ENCODE measurements at regions not wholly inside any gene's neighbourhood (a gene's known extent, or its start where the extent isn't known, plus 50 kb on each side); places are given as distances from the start of the nearest gene placed in this dataset.

GRCh38 chr2:22887426-22887825 lies 497.6 kb upstream of the KLHL29 start:
- Histone ChIP-seq H3K9me3 (no peaks in the 10 kb centered on the region), H3K4me3 (ENCODE audit: low read depth, low read length) (no peak overlapping the region), H3K4me1 (no peaks in the 10 kb centered on the region), H3K36me3 (no peaks in the 10 kb centered on the region), H3K27me3 (no peaks in the 10 kb centered on the region)
- no peak for TF ChIP-seq CTCF (IDR thresholded peaks at IDR 0.05; ENCODE audit: low read depth, low read length)
- DNase-seq: no peak

GRCh38 chr2:22887845-22888244 lies 497.1 kb upstream of the KLHL29 start:
- no peaks in the 10 kb centered on the region for H3K9me3 ChIP-seq
- no peaks in the 10 kb centered on the region for H3K36me3 ChIP-seq
- H3K4me3 ChIP-seq (ENCODE audit: low read depth, low read length): no peak overlapping the region
- no peak for DNase-seq
- H3K4me1 ChIP-seq: no peaks in the 10 kb centered on the region
- no peak for TF ChIP-seq CTCF (IDR thresholded peaks at IDR 0.05; ENCODE audit: low read depth, low read length)
- H3K27me3 ChIP-seq: no peaks in the 10 kb centered on the region

- H3K4me1 ChIP-seq: no peaks in the 10 kb centered on the region
- DNase-seq: no peak
- TF ChIP-seq CTCF (IDR thresholded peaks at IDR 0.05; ENCODE audit: low read depth, low read length): no peak
- no peak overlapping the region for H3K4me3 ChIP-seq (ENCODE audit: low read depth, low read length)
- no peaks in the 10 kb centered on the region for H3K36me3 ChIP-seq
- no peaks in the 10 kb centered on the region for H3K9me3 ChIP-seq
- H3K27me3 ChIP-seq: no peaks in the 10 kb centered on the region
These were observed 494.8 kb upstream of the KLHL29 start for GRCh38 chr2:22890132-22890531.

GRCh38 chr2:22893761-22894517 lies 491.0 kb upstream of the KLHL29 start:
- Histone ChIP-seq H3K4me1 (no peaks in the 10 kb centered on the region), H3K9me3 (no peaks in the 10 kb centered on the region), H3K27me3 (no peaks in the 10 kb centered on the region), H3K4me3 (ENCODE audit: low read depth, low read length) (no peak overlapping the region), H3K36me3 (no peaks in the 10 kb centered on the region)
- no peak for TF ChIP-seq CTCF (IDR thresholded peaks at IDR 0.05; ENCODE audit: low read depth, low read length)
- DNase-seq: no peak

GRCh38 chr2:22894761-22895160 lies 490.2 kb upstream of the KLHL29 start:
- DNase-seq: no peak
- Histone ChIP-seq H3K36me3 (no peaks in the 10 kb centered on the region), H3K9me3 (no peaks in the 10 kb centered on the region), H3K27me3 (no peaks in the 10 kb centered on the region), H3K4me3 (ENCODE audit: low read depth, low read length) (no peak overlapping the region), H3K4me1 (no peaks in the 10 kb centered on the region)
- no peak for TF ChIP-seq CTCF (IDR thresholded peaks at IDR 0.05; ENCODE audit: low read depth, low read length)

GRCh38 chr2:22897428-22897827 lies 487.6 kb upstream of the KLHL29 start:
- peaks cover 16% of the 10 kb centered on the region for H3K4me1 ChIP-seq
- H3K36me3 ChIP-seq: no peaks in the 10 kb centered on the region
- H3K9me3 ChIP-seq: no peaks in the 10 kb centered on the region
- TF ChIP-seq CTCF (IDR thresholded peaks at IDR 0.05; ENCODE audit: low read depth, low read length): no peak
- no peak overlapping the region for H3K4me3 ChIP-seq (ENCODE audit: low read depth, low read length)
- no peak for DNase-seq
- no peaks in the 10 kb centered on the region for H3K27me3 ChIP-seq

All from BE2C (cell line).